T-helper 1 cell (primary cell): ENCODE measurements at regions not wholly inside any gene's neighbourhood (a gene's known extent, or its start where the extent isn't known, plus 50 kb on each side); places are given as distances from the start of the nearest gene placed in this dataset.
"Not testable (repeated sequence)": the region's sequence is repeated elsewhere in the genome, so short reads cannot be mapped to it uniquely, and the experiment has no call there.

Source experiments
- DNase-seq, 5 donors: peaks; one replicate each; pipeline ENCODE4 v3.0.0-alpha.2; 2012 to 2020

DNA sequence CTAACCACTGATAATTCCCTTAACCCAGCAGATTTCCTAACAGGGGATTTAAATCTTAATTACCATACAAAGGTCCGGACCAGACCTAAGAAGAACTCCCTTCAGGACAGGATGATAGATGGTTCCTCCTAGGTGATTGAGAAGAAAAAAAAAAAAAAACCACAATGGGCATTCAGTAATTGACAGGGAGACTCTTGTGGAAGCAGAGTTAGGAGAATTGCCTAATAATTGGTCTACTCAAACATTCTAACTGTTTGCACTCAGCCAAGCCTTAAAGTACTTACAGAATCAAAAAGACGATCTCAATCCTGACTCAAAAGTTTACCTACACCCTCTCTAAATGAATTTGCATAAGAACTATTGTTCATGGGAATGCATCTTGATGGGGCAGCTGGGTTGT is 844.7 kb upstream of the ACVR2A start:
- DNase-seq = not testable (repeated sequence)

DNA sequence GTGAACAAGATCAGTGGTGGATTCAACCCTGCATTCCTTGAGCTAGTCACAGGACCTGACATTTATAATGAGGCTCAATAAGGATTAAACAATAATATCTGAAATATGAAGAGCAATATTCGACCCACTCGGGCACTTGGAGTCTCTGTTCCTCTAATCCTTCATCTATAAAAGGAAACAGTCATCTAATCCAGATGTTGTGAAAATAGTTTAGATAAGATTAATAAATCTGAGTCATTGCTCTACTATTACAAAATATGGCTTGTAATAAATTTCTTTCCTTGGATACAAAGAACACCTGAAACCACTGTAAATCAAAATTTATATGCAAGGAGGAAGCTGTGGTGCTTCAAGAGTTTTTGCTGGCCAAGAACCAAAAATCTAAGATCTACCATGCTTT is 846.9 kb upstream of the ACVR2A start:
- no peak for DNase-seq

DNA sequence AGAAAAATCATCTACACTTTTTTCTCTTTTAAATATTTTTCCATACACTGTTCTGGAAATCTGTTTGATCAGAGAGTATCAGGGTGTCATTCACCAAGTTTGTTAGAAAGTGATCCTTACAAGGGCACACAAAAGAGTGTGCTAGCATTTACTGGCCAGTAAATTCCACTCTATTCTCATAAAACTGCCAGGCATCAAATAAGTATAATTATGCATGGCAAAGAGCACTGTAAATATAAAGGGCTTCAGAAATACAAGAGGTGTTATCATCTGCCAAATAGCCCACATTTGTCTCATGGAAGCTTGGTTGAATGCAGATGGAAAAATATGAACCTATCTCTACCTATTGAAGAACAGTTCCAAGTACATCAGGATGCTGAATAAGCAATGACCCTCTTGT is 847.3 kb upstream of the ACVR2A start:
- no peak for DNase-seq

- no peak for DNase-seq
Observed at GRCh38 chr2:146994246-146994645, 850.6 kb upstream of the ACVR2A start.

- DNase-seq = no peak
Observed at GRCh38 chr2:146992466-146992865, 852.4 kb upstream of the ACVR2A start.

GRCh38 chr2:146992057-146992456 is 852.8 kb upstream of the ACVR2A start:
- DNase-seq = no peak

DNA sequence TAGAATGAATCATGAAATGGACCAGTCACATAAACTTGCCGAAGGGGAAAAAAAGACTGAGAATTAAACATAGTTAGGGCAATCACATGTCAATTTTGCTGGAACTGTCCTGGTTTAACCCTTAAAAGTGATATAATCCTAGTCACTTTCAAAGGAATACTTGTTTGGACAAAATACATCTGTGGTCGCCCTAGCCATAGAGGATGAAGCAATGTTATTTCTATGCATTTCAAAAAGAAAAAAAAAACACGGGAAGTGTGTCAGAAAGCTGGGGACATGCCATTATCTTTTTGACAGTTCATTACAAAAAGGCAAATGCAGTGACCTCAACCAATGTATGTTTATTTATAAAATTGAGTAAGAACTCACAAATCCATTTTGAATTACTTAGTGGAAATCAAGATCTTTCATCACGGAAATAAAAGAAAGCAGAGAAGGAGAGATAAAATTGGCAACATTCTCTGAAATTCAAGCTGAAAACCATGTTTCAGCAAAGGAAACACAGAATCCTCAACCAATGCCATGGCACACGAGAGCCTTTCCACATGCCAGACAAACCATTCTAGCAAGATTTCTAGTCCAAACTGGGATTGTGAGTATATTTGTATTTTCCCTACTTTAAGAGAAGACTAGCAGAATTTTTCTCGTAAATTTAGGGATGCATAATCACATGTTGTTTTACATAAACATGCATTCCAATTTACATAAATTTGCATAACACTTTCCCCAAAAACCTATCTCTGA is 854.3 kb upstream of the ACVR2A start:
- no peak for DNase-seq

DNA sequence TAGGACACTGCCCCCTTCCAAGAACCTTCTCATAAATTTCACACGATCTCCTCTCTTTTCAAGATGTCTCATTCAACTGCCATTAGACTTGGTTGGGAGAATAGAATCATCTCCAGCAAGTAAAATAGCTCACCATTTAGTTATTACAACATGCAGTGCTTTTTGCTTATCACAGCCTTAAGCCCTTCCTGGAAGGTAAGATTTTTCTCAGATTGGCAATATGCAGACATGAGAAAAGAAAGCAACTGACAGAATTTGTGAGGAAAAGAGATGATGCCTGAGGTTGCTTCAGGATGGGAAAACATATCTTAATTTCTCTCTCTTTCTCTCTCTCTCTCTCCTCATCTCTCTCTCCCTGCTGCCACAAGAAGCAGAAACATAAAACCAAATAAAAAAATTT is 855.1 kb upstream of the ACVR2A start:
- no peak for DNase-seq

DNA sequence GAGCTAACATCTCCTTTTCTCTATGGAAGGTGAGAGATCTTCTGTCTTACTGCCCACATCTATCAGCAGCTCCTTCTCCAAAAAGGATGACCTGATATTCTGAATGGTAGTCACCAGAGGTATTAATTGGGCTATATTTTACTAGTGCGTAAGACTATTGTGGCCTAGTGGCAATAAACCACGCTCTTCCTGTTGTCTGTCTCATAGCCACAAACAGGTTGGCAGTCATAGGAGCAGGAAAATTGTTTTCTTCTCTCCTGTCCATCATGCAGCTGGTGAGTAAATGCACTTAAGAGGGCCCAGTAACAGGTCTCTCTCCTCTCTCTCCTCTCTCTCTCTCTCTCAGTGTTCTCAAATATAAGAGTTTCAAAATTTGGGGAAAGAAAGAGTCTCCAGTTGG is 856.8 kb upstream of the ACVR2A start:
- no peak for DNase-seq

- no peak for DNase-seq
Observed at GRCh38 chr2:146986161-146986560, 858.7 kb upstream of the ACVR2A start.

GRCh38 chr2:146985753-146986152 is 859.1 kb upstream of the ACVR2A start:
- DNase-seq = no peak

DNA sequence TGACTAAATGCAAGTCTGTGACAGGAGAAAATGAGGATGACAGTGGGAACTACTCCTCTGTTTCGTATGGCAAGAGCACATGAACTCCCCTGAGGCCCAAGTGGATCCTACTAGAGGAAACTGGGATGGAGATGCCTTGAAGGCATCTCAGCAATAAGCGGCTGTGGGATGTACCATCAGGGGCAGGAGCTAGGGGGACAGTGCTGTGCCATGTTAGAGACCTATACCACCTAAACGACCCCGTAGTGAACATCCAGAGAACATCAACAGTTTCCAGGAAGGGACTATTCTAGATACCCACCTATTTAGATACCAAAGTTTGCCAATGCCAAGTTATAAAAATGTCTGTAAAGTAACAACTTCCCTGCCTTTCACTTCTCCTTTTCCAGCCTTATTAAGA is 860.8 kb upstream of the ACVR2A start:
- DNase-seq = no peak

- DNase-seq = no peak
Observed at GRCh38 chr2:146982393-146982846, 862.4 kb upstream of the ACVR2A start.

GRCh38 chr2:146981921-146982320 is 862.9 kb upstream of the ACVR2A start:
- no peak for DNase-seq

GRCh38 chr2:146979746-146980145 is 865.1 kb upstream of the ACVR2A start:
- no peak for DNase-seq

DNA sequence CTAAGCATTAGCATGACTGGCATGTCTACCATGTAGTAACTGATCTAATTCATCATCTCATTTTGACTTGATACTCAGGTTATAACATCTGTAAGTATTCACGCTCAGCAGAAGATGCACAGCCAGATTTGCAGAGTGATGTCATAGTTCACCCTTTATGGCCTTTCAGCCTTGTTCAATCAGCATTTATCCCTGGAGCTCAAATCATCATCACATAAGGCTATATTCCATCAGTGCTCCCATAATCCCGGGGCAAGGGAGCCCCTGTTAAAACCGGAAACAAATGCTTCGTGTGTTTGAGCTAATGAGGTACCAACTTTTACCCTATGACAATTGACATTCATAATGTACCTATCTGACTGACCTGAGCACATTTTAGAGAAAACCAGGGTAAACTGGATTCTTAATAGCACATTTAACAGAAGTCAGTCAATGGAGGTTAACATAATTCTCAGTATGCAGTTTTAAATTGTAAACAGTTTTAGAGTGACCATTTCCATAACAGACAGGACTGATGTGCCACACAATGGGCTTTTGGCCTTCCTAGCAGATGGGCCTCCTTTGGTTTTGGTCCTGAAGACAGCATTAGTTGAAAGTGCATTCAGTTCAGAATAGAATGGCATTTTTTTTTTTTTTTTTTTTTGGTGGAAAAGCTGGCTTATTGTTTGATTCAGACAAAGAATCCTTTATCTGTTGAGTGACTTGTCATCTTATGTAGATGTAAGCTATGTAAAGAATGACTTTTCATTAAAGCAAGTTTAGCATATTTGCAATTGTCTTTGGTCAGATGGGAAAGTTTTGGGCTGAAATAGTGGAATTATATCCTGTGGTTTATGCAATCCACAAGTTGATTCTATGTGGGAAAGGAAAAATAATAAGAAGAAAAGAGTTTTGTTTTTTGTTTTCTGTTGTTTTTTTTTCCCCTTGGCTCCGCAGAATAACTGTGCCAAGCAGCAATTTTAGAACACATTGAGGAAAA is 866.0 kb upstream of the ACVR2A start:
- DNase-seq = no peak

GRCh38 chr2:146970981-146971380 is 873.8 kb upstream of the ACVR2A start:
- not testable (repeated sequence) for DNase-seq

DNA sequence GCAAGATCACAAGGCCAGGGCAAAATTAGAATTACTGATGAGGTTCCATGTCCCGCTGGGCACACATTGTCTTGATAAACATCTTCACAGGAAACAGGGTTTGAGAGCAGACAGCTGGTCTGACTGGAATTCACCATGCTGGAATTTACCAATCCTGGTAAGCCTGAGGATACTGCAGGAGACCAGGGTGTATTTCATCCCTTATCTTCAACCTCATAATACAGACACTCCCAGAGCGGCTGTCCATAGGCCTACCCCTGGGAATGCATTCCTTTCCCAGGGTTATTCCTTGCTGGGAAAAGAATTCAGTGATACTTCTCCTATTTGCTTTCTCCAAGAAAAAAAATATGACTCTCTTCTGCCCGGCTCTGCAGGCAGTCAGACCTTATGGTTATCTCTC is 875.1 kb upstream of the ACVR2A start:
- DNase-seq = not testable (repeated sequence)

- no peak for DNase-seq
Observed at GRCh38 chr2:146964494-146964893, 880.3 kb upstream of the ACVR2A start.

DNA sequence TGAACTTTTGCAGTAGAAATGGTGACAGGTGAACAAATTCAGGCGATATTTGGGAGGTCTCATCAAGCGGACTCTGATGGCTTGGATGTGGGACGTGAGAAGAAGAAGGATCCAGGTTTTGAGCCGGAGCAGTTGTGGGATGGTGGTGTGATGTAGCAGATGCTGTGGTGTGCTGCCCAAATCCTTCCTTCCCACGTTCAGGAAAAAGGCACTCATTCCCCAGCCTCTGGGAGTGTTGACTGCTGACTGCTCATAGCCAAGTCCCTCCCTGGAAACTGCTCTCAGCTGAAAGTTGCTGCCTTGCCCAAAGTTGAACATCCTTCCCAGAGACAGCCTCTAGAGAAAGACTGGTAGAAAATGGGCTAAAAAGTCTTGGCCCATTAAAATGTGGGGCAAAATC is 890.3 kb upstream of the ACVR2A start:
- DNase-seq = no peak

DNA sequence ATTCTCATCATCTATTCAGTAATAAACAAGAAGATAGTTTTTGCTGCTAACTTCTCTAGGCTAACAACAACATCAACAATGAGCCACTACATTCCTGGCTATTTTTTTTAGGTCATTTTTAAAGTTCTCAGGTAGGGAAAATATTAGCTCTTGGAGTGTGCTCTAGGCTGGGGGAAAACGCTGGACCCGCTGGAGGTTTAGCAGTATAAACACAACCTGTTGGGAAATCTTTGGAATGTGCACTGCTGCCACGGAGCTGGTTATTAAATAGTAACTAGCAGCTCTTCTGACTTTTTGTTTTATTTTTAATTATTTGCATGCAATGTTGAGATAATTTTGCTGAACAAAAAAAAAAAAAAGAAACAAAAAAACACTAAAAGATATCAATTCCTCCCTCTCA is 892.1 kb upstream of the ACVR2A start:
- DNase-seq = no peak

GRCh38 chr2:146950911-146951310 is 893.9 kb upstream of the ACVR2A start:
- no peak for DNase-seq

DNA sequence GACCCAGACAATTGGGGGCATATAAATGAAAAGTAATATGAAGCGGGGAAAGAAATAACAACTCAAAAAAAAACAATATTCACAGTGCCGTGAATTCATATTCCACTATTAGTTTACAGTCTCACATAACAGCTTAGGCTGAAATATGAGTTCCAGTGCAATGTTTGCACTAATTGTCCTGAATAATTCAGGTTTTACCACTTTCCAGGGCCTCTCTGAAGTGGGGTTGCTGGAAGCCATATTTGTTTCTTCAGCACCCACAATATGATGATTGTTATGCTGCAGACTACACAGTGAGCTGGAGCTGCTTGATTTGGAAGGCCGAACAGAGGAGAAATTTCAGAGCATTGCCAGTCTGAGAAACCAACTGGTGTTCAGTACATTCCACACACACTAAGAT is 894.5 kb upstream of the ACVR2A start:
- no peak for DNase-seq

DNA sequence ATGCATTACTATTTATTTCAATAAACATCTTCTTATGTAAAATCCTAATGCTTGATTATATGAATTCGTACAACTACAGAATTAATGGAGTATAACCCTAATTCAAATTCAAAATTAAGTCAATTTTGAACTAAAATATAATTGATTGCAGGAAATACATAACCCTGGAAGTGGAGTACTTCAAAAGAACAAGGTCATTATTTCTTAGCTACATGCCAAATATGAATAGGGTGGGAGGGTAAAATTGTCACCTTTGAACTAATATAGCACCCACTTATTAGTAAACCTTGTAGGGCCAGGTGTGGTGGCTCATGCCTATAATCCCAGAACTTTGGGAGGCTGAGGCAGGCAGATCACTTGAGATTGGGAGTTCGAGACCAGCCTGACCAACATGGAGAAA is 895.4 kb upstream of the ACVR2A start:
- DNase-seq = no peak
